Lower leg skin (tissue), 4 donors: ENCODE measurements at regions not wholly inside any gene's neighbourhood (a gene's known extent, or its start where the extent isn't known, plus 50 kb on each side); places are given as distances from the start of the nearest gene placed in this dataset.

Experiments used
- DNase-seq, 2 donors: peaks; one replicate each; pipeline ENCODE4 v3.0.0-alpha.2; 2019; ENCODE audit warnings: low spot score in 2 of 2
- H3K4me3 ChIP-seq: fragments of 200-600 bp; sonication (generic); 2 replicates; pipeline ENCODE4 v1.5.1; 2017; ENCODE audit warnings: mild to moderate bottlenecking, low read depth; ENCODE audit not compliant: poor library complexity, severe bottlenecking
- CTCF ChIP-seq, 3 donors: fragments of 450-650 bp; IDR thresholded peaks; one replicate each; pipeline ENCODE4 v1.5.1; 2016; ENCODE audit warnings: antibody characterized with exemption in 3 of 3, mild to moderate bottlenecking in 3 of 3, moderate library complexity in 2 of 3
- POLR2A ChIP-seq, 2 donors: fragments of 450-650 bp; IDR thresholded peaks; one replicate each; pipeline ENCODE4 v1.6.1; 2016 to 2017; ENCODE audit warnings: antibody characterized with exemption in 2 of 2, mild to moderate bottlenecking in 1 of 2, moderate library complexity in 1 of 2
- WGBS, 2 donors: methylation state at CpG; one replicate each; pipeline ENCODE4 v1.1.5; 2018; 5-methylcytosine and 5-hydroxymethylcytosine counted together
- intact Hi-C: fragments of 100-400 bp; cut with DNase I; formaldehyde crosslinking; loops from one replicate; pipeline ENCODE4 v1.15.0; 2023; ENCODE audit warnings: low total_unique reads

GRCh38 chr3:153313302-153313965 lies 151.4 kb downstream of the RAP2B start:
- WGBS, 2 donors: 47 to 54% methylated on average over 1 of the region's 1 CpG
- intact Hi-C loops: no loop called here
- H3K4me3 ChIP-seq: no peak overlapping the region
- TF ChIP-seq POLR2A (IDR thresholded peaks at IDR 0.05) (no peak), CTCF (IDR thresholded peaks at IDR 0.05) (no peak)
- DNase-seq: no peak

GRCh38 chr3:153314038-153314437 lies 152.0 kb downstream of the RAP2B start:
- no peak overlapping the region for H3K4me3 ChIP-seq
- DNase-seq: no peak
- 24 to 59% methylated on average over 1 of the region's 1 CpG for WGBS, 2 donors
- TF ChIP-seq POLR2A (IDR thresholded peaks at IDR 0.05) (no peak), CTCF (IDR thresholded peaks at IDR 0.05) (no peak)
- intact Hi-C loops: no loop called here

DNA sequence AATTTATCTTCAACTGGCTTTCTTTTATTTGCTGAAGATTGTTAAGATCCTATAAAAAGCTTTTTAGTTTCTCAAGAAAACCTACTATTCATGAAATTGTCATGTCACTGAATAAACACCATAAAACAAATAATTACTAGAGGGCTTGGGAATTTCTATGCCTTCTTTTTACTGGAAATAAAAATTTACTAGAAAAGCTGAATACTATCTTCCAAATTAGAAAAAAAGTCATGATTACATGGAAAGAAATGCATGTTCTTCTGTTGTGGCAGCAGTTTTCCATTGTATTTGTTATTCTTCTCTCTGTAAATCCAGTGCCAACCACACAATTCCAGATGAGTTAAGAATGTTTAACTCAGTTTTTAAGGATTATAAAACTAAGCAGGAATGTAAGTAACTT lies 153.8 kb downstream of the RAP2B start:
- H3K4me3 ChIP-seq: no peak overlapping the region
- intact Hi-C loops: no loop called here
- no peak for DNase-seq
- TF ChIP-seq CTCF (IDR thresholded peaks at IDR 0.05): no peak
- TF ChIP-seq POLR2A (IDR thresholded peaks at IDR 0.05): no peak

DNA sequence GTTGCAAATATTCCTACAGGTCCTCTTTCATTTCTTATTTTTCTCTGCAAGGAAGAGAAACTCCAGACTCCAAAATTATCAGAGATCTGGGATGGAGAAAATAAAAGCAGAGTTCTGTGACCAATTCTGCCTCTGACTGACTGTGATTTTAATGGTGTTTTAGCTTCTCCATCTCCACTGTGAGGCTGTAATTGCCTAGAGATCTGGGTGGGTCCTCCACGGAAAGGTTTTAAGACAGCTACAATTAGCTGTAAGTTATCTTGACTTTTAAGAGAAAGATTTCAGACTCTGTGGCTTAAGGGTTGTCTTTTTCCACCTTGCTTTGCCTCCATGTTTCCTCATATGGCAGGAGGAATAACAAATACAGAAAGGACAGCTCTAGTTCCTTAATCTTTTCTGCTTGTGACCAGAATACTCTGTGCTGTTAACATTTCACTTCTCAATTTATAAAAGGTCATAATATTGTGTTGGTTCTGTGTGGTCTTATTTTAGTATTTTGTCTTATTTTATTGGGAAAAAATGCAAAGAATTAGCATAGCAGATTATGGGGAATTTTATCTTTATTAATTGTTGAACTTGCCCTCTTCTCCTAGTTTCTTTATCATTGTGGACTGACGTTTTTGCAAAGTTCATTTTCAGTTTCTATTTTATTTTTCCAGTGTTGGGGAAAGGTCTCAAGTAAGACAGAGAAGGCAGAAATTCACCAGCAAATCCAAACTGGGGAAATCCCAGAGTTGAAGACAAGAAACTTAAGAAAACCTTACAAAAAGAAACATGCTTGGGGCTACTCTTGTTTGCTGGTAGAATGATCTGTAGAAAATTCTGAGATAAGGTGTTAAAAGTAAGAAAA lies 157.9 kb downstream of the RAP2B start:
- no peak overlapping the region for H3K4me3 ChIP-seq
- TF ChIP-seq POLR2A (IDR thresholded peaks at IDR 0.05): no peak
- TF ChIP-seq CTCF (IDR thresholded peaks at IDR 0.05): no peak
- intact Hi-C loops: no loop called here
- DNase-seq: no peak
- WGBS, 2 donors: 17 to 25% methylated on average over 2 of the region's 2 CpGs

DNA sequence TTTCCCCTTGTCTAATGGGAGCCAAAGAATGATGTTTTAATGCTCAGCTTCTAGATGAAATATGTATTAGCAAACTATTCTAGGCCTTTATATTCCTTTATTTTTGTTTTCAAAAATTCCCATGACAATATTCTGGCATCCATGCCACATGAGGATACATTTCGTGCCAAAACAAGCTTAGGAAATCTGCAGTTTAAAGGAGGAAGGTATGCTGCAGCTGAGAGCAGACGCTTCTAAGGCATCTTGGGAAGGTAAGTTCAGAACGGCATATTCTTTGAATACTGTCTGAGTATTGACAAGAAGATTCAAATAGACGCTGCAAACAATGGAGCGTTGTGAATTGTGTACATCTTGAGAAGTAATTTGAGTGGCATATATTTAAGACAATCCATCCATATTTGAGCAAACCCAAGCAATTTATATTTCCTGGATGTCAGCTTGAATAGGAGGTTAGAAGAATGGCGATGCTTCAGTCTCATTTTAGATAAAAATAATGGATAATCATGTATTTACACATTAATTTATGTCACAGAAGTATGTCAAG lies 158.6 kb downstream of the RAP2B start:
- no peak overlapping the region for H3K4me3 ChIP-seq
- whole genome bisulfite sequencing, 2 donors: 41 to 52% methylated on average over 6 of the region's 6 CpGs
- intact Hi-C loops: no loop called here
- DNase-seq: no peak
- TF ChIP-seq CTCF (IDR thresholded peaks at IDR 0.05) (no peak), POLR2A (IDR thresholded peaks at IDR 0.05) (no peak)
